ENCODE measurements at regions not wholly inside any gene's neighbourhood (a gene's known extent, or its start where the extent isn't known, plus 50 kb on each side); places are given as distances from the start of the nearest gene placed in this dataset.

DNA sequence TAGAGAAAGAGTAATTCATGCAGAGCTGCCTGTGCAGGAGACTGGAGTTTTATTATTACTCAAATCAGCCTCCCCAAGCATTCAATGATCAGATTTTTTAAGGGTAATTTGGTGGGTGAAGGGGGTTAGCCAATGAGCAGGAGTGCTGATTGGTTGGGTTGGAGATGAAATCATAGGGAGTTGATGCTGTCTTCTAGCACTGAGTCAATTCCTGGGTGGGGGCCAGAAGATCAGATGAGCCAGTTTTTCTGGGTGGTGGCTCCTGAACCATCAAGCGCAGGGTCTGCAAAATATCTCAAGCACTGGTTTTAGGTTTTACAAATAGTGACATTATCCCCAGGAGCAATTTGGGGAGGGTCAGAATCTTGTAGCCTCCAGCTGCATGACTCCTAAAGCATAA is 312.8 kb upstream of the THSD7B start:
- POLR2A ChIA-PET: no interaction called here
- no peaks in the 10 kb centered on the region; a peak in 1 of 5 replicates for H3K27me3 ChIP-seq (ENCODE audit: control insufficient read depth in 2 of 2, insufficient read depth in 2 of 2, low read length in 2 of 2)
- no peaks in the 10 kb centered on the region for H3K4me1 ChIP-seq (replicated peaks in 1 of 2; ENCODE audit: control insufficient read depth in 2 of 2, insufficient read depth in 2 of 2, low read length in 2 of 2)
- 0% methylated on average over 1 of the region's 1 CpG for WGBS (ENCODE audit: insufficient coverage, low coverage, missing lambda C conversion rate)
- H4K20me1 ChIP-seq (replicated peaks; ENCODE audit: control insufficient read depth, insufficient read depth, low read length): no peaks in the 10 kb centered on the region
- H3K9me1 ChIP-seq (ENCODE audit: control insufficient read depth, insufficient read depth, low read length): no peaks in the 10 kb centered on the region
- in situ Hi-C loops (cut with MboI) (no loop called here), intact Hi-C loops (cut with micrococcal nuclease) (no loop called here)
- no TSS peak for BruUV-seq (replicated peaks)
- H3K79me2 ChIP-seq (ENCODE audit: control insufficient read depth, insufficient read depth, low read length): no peaks in the 10 kb centered on the region
- no peak for DNase-seq (ENCODE audit: extremely low read depth in 1 of 4, low spot score in 3 of 4)
- ATAC-seq: no peak
- H3K27ac ChIP-seq (ENCODE audit: extremely low read depth, low read depth, low read length): no peak overlapping the region
- no peak overlapping the region for H3K9ac ChIP-seq (ENCODE audit: insufficient read depth in 1 of 2, low read depth in 2 of 2, low read length in 2 of 2)
- H3K4me3 ChIP-seq: no peak overlapping the region
- no peaks in the 10 kb centered on the region for H3K36me3 ChIP-seq (ENCODE audit: control insufficient read depth, insufficient read depth, low read length)
- H2AFZ ChIP-seq (ENCODE audit: low read depth, low read length): no peak overlapping the region
- no peaks in the 10 kb centered on the region for H3K9me3 ChIP-seq (replicated peaks; ENCODE audit: control insufficient read depth, insufficient read depth, low read depth, low read length)
- H3K4me2 ChIP-seq (ENCODE audit: insufficient read depth, low read length): no peak overlapping the region
- CTCF ChIA-PET (ENCODE audit: low intra/inter-chr PET ratio): no interaction called here
- no peak for FAIRE-seq
- TF ChIP-seq, protein P1, sequence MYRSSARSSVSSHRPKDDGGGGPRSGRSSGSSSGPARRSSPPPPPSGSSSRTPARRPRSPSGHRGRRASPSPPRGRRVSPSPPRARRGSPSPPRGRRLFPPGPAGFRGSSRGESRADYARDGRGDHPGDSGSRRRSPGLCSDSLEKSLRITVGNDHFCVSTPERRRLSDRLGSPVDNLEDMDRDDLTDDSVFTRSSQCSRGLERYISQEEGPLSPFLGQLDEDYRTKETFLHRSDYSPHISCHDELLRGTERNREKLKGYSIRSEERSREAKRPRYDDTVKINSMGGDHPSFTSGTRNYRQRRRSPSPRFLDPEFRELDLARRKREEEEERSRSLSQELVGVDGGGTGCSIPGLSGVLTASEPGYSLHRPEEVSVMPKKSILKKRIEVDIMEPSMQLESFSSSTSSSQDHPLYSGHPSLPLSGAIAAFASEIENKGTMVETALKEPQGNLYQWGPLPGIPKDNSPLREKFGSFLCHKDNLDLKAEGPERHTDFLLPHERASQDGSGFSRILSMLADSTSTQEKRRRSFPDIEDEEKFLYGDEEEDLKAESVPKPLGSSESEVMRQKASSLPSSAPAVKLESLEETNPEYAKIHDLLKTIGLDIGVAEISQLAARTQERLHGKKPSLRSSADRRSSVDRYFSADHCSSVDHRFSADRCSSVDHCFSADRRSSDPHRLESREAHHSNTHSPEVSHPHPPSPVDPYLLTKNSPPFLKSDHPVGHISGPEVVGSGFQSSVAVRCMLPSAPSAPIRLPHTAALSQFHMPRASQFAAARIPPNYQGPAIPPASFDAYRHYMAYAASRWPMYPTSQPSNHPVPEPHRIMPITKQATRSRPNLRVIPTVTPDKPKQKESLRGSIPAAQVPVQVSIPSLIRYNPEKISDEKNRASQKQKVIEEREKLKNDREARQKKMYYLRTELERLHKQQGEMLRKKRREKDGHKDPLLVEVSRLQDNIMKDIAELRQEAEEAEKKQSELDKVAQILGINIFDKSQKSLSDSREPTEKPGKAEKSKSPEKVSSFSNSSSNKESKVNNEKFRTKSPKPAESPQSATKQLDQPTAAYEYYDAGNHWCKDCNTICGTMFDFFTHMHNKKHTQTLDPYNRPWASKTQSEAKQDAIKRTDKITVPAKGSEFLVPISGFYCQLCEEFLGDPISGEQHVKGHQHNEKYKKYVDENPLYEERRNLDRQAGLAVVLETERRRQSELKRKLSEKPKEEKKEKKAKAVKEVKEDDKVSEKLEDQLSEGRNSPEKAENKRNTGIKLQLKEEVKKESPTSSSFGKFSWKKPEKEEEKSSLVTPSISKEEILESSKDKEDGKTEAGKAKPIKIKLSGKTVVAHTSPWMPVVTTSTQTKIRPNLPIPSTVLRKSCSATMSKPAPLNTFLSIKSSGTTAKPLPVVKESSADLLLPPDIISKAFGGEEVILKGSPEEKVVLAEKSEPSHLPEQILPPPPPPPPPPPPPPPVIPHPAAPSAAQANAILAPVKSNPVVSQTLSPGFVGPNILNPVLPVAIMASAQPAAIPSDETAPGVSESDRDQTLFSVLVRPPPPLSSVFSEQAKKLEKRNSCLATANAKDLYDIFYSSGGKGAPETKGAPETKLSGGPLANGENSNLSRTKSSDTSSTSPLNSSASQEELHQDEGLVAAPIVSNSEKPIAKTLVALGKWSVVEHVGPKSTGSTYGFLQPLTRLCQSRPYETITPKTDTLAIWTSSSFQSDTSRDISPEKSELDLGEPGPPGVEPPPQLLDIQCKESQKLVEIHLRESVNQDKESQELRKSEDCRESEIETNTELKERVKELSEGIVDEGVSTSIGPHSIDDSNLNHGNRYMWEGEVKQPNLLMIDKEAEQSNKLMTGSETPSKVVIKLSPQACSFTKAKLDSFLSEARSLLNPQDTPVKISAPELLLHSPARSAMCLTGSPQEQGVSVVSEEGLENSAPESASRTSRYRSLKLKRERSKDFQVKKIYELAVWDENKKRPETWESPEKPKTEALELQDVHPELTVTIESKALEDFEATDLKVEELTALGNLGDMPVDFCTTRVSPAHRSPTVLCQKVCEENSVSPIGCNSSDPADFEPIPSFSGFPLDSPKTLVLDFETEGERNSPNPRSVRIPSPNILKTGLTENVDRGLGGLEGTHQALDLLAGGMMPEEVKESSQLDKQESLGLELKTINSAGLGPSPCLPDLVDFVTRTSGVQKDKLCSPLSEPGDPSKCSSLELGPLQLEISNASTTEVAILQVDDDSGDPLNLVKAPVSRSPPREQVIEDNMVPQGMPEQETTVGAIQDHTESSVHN (IDR thresholded peaks at IDR 0.05; ENCODE audit: borderline replicate concordance in 1 of 2, low read depth in 1 of 2): no peak
- TF ChIP-seq GATAD2B (IDR thresholded peaks at IDR 0.05; ENCODE audit: borderline replicate concordance): no peak
